Pancreas (tissue), 10 donors: ENCODE measurements at regions not wholly inside any gene's neighbourhood (a gene's known extent, or its start where the extent isn't known, plus 50 kb on each side); places are given as distances from the start of the nearest gene placed in this dataset.

Experiments used
- ATAC-seq, 4 donors: fragments of 200-7000 bp; cut with Tn5 transposase; one replicate each; pipeline versions ENCODE4 v1.8.0 to v1.9.1; 2020; ENCODE audit warnings: mild to moderate bottlenecking in 4 of 4, moderate library complexity in 4 of 4
- DNase-seq, 6 donors: peaks; one replicate each; pipeline ENCODE4 v3.0.0-alpha.2; 2020
- FAIRE-seq: peaks from 2 replicates; lab custom pipeline; 2012; peaks lifted over from hg19 to GRCh38; lab: Jason Lieb, UNC
- H3K27ac ChIP-seq, 4 donors: fragments of 200-600 bp; sonication (generic); 1 replicate in 3 of 4; 2 replicates in 1 of 4; pipeline versions ENCODE4 v1.5.0 to v1.8.0; 2020
- H3K27me3 ChIP-seq, 4 donors: fragments of 200-600 bp; one replicate each; pipeline ENCODE4 v1.8.0; 2021
- H3K36me3 ChIP-seq, 3 donors: fragments of 200-600 bp; sonication (generic) in 1 of 3; one replicate each; pipeline versions ENCODE4 v1.5.0 to v1.8.0; 2020 to 2021
- H3K4me1 ChIP-seq, 3 donors: fragments of 200-600 bp; one replicate each; pipeline ENCODE4 v1.8.0; 2021
- H3K4me3 ChIP-seq, 4 donors: fragments of 200-600 bp; sonication (generic) in 2 of 4; one replicate each; pipeline versions ENCODE4 v1.5.0 to v1.8.0; 2020 to 2021
- H3K9me3 ChIP-seq, 4 donors: fragments of 200-600 bp; one replicate each; pipeline ENCODE4 v1.8.0; 2021
- CTCF ChIP-seq, 4 donors: fragments of 200-600 bp; sonication (generic) in 3 of 4; IDR thresholded peaks; one replicate each; pipeline versions ENCODE4 v1.5.0 to v1.8.0; 2021; ENCODE audit warnings: antibody characterized with exemption in 4 of 4
- WGBS, 2 donors: extraction: QIAGEN DNeasy Blood & Tissue Kit; methylation state at CpG; one replicate each; pipeline ENCODE4 v1.1.7; 2013; 5-methylcytosine and 5-hydroxymethylcytosine counted together
- intact Hi-C, 3 donors: fragments of 100-400 bp; cut with DNase I; formaldehyde crosslinking; loops; one replicate each; pipeline versions ENCODE4 v1.11.1 to v1.14.2; 2022
- donor health status: healthy with polysubstance abuse.
- donor health status: DM: no; HTN: no; CAD: no; lungs with moderate emphysema.
- donor health status: DM: no; HTN: no; CAD: no.
- donor health status: control.
- donor health status: control.
- donor health status: Bipolar disorder and iron deficiency.
- donor health status: DM: yes; HTN: yes; CAD: no.
- donor health status: DM: no; HTN: no; CAD: no.
- donor health status: DM: no; HTN: no; CAD: no.
- donor health status: DM: yes; HTN: yes; CAD: no.

GRCh38 chr2:217070043-217070430 lies 210.2 kb upstream of the TNP1 start:
- 77 to 86% methylated on average over 9 of the region's 9 CpGs for WGBS, 2 donors

GRCh38 chr2:217069263-217070042 lies 209.6 kb upstream of the TNP1 start:
- intact Hi-C loops = no loop called here
- H3K27me3 ChIP-seq = peaks cover 0 to 10% (median 0%) of the 10 kb centered on the region in 4 donors
- 95 to 99% methylated on average over 7 of the region's 7 CpGs for WGBS, 2 donors
- H3K4me1 ChIP-seq = no peaks in the 10 kb centered on the region
- H3K9me3 ChIP-seq = no peaks in the 10 kb centered on the region
- no peak for FAIRE-seq
- ATAC-seq = no peak
- TF ChIP-seq CTCF (IDR thresholded peaks at IDR 0.05) = no peak
- H3K36me3 ChIP-seq = no peaks in the 10 kb centered on the region
- no peak for DNase-seq
- H3K4me3 ChIP-seq = no peak overlapping the region
- no peak overlapping the region for H3K27ac ChIP-seq

More at GRCh38 chr2:217070043-217070430, 210.2 kb upstream of the TNP1 start:
- ATAC-seq (no peak), FAIRE-seq (no peak), DNase-seq (no peak)
- Histone ChIP-seq H3K9me3 (no peaks in the 10 kb centered on the region), H3K4me3 (no peak overlapping the region), H3K4me1 (no peaks in the 10 kb centered on the region), H3K36me3 (no peaks in the 10 kb centered on the region), H3K27ac (no peak overlapping the region), H3K27me3 (peaks cover 0 to 10% (median 0%) of the 10 kb centered on the region in 4 donors)
- no peak for TF ChIP-seq CTCF (IDR thresholded peaks at IDR 0.05)
- intact Hi-C loops = no loop called here

DNA sequence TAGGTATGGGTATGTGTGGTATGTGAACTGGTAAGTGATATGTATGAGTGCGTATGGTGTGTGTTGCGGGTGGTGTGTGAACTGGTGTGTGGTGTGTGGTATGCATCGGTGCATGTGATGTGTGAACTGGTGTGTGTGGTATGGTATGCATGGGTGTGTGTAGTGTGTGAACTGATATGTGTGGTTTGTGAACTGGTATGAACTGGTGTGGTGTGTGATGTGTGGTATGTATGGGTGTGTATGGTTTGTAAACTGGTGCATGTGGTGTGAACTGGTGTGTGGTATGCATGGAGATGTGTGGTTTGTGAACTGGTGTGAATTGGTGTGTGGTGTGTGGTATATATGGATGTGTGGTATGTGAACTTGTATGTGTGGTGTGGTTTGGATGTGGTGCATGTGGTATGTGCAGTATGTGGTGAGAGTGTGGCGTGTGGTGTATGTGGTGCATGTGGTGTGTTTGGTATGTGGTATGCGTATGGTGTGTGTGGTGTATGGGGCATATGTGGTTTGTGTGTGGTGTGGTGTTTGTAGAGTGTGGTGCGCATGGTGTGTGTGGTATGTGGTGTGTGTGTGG lies 208.9 kb upstream of the TNP1 start:
- H3K27ac ChIP-seq = no peak overlapping the region
- peaks cover 0 to 10% (median 0%) of the 10 kb centered on the region in 4 donors for H3K27me3 ChIP-seq
- ATAC-seq (no peak), DNase-seq (no peak), FAIRE-seq (no peak)
- no peaks in the 10 kb centered on the region for H3K36me3 ChIP-seq
- WGBS, 2 donors = 87 to 96% methylated on average over 6 of the region's 6 CpGs
- no peak for TF ChIP-seq CTCF (IDR thresholded peaks at IDR 0.05)
- no peaks in the 10 kb centered on the region for H3K9me3 ChIP-seq
- intact Hi-C loops = no loop called here
- H3K4me1 ChIP-seq = no peaks in the 10 kb centered on the region
- H3K4me3 ChIP-seq = no peak overlapping the region

GRCh38 chr2:217067787-217068186 lies 207.9 kb upstream of the TNP1 start:
- Histone ChIP-seq H3K27ac (no peak overlapping the region), H3K36me3 (no peaks in the 10 kb centered on the region), H3K4me1 (no peaks in the 10 kb centered on the region), H3K27me3 (peaks cover 0 to 10% (median 0%) of the 10 kb centered on the region in 4 donors), H3K4me3 (no peak overlapping the region), H3K9me3 (no peaks in the 10 kb centered on the region)
- ATAC-seq (no peak), FAIRE-seq (no peak), DNase-seq (no peak)
- WGBS, 2 donors = 89 to 90% methylated on average over 6 of the region's 6 CpGs
- no peak for TF ChIP-seq CTCF (IDR thresholded peaks at IDR 0.05)
- intact Hi-C loops = no loop called here
